SK-N-MC (cell line): ENCODE measurements at regions not wholly inside any gene's neighbourhood (a gene's known extent, or its start where the extent isn't known, plus 50 kb on each side); places are given as distances from the start of the nearest gene placed in this dataset.

Experiments used
- EZH2 ChIP-seq: fragments of 200-600 bp; sonication (generic); IDR thresholded peaks from one replicate; pipeline ENCODE4 v1.6.1; 2017; ENCODE audit warnings: antibody characterized with exemption
- POLR2AphosphoS5 ChIP-seq: IDR thresholded peaks from 2 replicates; pipeline ENCODE4 v1.6.1; 2012; ENCODE audit warnings: mild to moderate bottlenecking, low read depth, low read length, borderline replicate concordance

- TF ChIP-seq POLR2AphosphoS5: no peak
- no peak for TF ChIP-seq EZH2
Measured at GRCh38 chr5:176155922-176156359, 82.3 kb upstream of the SIMC1 start.
